ENCODE measurements at regions not wholly inside any gene's neighbourhood (a gene's known extent, or its start where the extent isn't known, plus 50 kb on each side); places are given as distances from the start of the nearest gene placed in this dataset.

DNA sequence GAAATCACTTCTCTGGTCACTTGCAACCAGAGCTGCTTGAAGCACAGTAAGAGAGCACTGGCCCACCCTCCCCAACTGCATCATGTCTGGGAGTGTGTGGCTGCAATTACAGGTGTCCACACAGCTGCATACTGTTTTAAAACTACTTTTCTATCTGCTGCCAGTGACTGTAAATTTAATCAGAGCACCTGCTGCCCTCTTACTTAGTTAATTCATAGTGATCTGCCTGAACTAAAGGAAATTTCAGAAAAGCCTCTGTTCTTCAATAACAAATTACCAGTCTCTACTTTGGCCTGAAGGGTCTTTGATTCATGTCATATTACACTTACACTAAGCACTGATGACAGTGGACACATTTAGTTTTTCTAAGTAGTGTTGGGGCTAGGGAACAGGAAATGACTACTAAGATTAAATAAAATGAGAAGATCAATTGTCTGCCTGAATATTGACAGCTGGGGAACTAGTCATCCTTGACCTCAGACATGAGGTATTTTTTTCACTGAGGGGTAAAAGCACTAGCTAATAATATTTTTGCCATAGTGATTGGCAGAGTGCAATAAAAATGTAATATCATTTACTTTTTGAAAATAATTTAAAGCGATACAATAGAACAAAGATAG, 788.9 kb upstream of the GRAMD2B start:
- TF ChIP-seq, protein P1, sequence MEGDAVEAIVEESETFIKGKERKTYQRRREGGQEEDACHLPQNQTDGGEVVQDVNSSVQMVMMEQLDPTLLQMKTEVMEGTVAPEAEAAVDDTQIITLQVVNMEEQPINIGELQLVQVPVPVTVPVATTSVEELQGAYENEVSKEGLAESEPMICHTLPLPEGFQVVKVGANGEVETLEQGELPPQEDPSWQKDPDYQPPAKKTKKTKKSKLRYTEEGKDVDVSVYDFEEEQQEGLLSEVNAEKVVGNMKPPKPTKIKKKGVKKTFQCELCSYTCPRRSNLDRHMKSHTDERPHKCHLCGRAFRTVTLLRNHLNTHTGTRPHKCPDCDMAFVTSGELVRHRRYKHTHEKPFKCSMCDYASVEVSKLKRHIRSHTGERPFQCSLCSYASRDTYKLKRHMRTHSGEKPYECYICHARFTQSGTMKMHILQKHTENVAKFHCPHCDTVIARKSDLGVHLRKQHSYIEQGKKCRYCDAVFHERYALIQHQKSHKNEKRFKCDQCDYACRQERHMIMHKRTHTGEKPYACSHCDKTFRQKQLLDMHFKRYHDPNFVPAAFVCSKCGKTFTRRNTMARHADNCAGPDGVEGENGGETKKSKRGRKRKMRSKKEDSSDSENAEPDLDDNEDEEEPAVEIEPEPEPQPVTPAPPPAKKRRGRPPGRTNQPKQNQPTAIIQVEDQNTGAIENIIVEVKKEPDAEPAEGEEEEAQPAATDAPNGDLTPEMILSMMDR (IDR thresholded peaks at IDR 0.05) = no peak
- no peak for TF ChIP-seq POLR2A (IDR thresholded peaks at IDR 0.05)
